HG03432 (cell line): ENCODE measurements at regions not wholly inside any gene's neighbourhood (a gene's known extent, or its start where the extent isn't known, plus 50 kb on each side); places are given as distances from the start of the nearest gene placed in this dataset.

Experiments
- ATAC-seq: cut with Tn5 transposase; IDR thresholded peaks from one replicate; pipeline ENCODE4 v1.9.1; 2021; ENCODE audit warnings: mild to moderate bottlenecking, moderate library complexity; ENCODE audit not compliant: unreplicated experiment

DNA sequence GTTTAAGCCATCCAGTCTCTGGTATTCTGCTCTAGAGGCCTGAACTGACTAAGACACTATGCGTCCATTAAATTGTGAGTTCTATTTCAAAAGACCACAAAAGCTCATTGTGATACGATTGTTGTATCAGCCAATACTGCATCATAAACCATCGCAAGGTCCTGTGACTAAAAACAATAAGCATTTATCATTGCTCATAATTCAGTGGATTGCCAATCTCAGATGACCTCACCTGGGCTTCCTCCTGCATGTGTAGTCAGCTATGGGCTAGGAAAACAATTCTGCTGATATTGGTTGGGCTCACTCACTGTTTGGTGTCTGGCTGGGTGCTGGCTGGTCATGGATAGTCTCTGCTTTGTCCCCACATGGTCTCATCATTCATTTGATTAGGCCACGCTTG, 592.7 kb upstream of the BTBD3 start:
- no peak for ATAC-seq

- no peak for ATAC-seq
Observed at GRCh38 chr20:11328839-11329238, 588.9 kb upstream of the BTBD3 start.

DNA sequence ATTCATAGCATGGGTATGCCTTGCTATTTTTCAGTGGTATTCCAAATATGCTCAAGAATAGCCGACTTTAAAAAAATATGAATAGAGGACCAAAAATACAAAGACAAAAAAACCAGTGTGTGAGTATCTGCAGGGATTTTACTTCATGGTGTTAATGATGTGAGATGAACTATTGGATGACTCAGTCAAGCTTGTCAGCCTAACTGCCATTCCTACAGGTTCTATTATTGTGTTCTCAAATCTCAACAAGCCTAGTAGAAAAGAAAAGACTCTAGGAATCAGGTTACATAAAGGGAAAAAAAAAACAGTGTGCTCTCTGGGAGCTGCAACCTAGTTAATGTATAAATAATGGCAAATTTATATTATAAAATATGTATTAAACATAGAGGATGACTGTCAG, 588.4 kb upstream of the BTBD3 start:
- no peak for ATAC-seq

DNA sequence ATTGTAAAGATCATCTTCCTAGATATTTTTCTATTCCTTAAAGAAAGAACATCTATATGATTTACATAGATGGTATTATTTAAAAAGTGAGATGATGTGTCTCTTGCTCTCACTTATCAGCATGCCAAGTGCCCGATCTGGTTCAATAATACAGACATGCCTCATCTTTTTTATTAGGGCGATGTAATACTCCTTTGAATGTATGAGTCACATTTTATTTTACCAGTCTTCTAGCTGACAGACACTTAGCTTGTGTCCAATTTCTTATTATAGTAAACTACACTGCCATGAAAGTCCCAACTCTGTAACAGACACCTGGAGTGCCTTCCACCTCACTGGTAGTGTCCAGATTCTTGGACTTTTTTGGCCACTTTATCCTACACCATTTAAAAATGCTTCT, 586.6 kb upstream of the BTBD3 start:
- ATAC-seq, result no peak

DNA sequence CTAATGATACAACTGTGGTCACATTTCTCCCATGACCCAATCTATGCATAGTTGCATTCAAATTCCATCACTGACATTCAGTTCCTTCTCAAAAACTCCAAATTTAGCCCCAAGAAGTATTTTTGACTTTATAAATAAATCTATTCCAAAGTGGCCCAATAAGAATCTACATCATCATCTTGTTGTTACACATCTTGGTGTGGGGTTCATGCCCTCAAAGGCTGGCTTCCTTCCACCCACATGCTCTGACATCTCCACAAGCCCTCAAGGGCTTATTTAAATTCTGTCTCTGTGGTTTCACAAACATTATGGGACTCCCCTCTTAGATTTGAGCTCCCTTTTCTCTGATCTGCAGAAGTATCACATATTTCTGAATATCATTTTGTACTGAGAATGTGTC, 585.3 kb upstream of the BTBD3 start:
- no peak for ATAC-seq

GRCh38 chr20:11333634-11334033, 584.1 kb upstream of the BTBD3 start:
- no peak for ATAC-seq

- ATAC-seq, result no peak
Observed at GRCh38 chr20:11337361-11338130, 580.1 kb upstream of the BTBD3 start.

DNA sequence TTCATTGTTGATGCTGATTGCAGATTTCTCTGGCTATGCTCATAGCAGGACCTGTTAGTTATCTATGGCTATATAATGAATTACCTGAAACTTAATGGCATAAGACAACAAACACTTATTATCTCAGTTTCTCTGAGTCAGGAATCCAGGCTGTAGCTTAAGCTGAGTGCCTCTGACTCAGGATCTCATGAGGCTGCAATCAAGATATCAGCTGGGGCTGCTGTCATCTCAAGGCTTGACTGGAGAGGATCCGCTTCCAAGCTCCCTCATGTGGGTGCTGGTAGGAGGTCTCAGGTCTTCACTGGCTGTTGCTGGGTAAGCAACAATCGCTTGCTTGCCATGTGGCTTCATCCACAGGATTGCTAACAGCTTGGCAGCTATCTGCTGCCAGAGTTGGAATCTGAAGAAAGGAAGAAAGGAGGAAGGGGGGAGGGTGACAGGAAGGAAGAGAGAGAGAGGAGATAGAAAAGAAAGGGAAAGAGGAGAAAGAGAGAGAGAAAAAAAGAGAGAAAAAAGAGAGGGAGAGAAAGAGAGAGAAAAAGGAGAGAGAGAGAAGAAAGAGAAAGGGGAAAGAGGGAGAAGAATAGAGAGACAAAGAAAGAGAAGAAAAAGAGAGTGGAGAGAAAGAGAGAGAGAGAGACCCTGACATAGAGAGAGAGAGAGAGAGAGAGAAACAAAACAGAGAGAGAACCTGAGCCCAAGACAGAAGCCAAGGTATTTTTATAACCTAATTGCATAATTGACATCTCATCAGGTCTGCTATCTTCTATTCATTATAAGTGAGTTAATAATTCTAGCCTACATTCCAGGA, 579.0 kb upstream of the BTBD3 start:
- ATAC-seq, result no peak

- no peak for ATAC-seq
Observed at GRCh38 chr20:11344939-11345338, 572.8 kb upstream of the BTBD3 start.

- peak; percentile 43 for ATAC-seq
Observed at GRCh38 chr20:11347738-11348137, 570.0 kb upstream of the BTBD3 start.

GRCh38 chr20:11350126-11351005, 567.3 kb upstream of the BTBD3 start:
- ATAC-seq, result no peak

DNA sequence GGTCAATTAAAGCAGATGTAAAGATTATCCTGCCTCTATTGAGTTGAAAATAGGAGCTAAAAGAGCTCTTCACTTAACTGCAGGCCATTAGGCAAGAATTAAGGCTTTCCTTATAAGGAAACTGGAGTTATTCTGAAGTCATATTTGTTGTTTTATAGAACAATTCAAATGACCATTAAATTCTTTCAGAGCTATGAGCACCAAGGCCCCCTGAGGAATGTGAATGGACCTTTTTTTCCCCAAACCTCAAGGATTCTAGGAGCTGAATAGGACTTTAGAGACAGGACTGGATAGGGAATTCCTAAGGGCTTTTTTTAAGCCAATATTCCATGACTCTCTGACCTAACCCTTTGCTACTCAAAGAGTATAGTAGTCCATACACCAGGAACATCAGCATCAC, 565.7 kb upstream of the BTBD3 start:
- no peak for ATAC-seq

DNA sequence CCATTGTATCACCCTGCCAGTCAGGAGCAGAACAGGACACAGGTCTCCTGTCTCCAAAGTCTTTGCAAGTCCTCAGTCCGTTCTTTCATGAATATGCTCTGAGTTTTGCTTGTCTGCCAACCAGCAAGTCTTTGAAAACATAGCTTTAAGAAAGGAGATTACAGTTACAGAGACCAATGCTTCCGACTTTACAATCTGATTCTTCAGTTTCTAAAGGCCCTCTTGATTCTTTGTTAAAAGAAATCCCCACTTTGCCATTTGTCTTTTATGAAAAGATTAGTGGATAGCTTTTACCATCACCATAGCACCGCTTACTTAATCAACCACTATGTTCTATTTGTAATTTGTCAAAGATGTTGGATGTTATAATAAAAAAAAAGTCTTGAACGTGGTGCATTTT, 562.8 kb upstream of the BTBD3 start:
- ATAC-seq, result no peak

DNA sequence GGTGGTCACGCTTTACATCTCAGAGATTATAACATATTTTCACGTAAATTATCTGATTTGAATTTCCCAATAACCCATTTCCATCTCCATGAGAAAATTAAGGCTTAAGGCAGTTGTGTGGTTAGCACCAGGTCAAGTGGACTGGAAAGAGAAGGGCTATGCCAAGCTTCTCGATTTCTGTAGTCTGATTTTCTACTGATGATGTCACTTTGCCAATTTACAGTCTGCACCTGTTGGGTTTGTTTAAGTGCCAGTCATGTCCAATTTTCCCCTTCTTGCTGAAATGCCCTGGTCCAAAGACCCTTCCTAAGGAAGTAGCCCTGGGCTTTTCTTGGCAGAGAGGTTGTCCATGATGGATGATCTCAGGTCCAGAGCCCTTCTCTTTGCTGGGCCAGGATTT, 562.3 kb upstream of the BTBD3 start:
- ATAC-seq, result no peak

- ATAC-seq, result no peak
Observed at GRCh38 chr20:11356061-11356460, 561.6 kb upstream of the BTBD3 start.

- ATAC-seq, result no peak
Observed at GRCh38 chr20:11362450-11362849, 555.2 kb upstream of the BTBD3 start.

DNA sequence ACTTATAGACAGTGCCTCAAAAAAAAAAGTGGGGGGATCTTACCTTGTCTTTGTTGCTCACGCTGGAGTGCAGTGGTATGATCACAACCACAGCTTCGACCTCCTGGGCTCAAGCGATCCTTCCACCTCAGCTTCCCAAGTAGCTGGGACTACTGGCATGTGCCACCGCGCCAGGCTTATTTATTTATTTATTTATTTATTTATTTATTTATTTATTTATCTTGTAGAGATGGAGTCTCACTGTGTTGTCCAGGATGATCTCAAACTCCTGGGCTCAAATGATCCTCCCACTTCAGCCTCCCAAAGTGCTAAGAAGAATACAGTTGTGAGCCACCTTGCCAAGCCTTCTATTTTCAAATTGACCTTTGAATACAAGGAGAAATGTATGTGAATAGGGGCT, 553.0 kb upstream of the BTBD3 start:
- no peak for ATAC-seq

DNA sequence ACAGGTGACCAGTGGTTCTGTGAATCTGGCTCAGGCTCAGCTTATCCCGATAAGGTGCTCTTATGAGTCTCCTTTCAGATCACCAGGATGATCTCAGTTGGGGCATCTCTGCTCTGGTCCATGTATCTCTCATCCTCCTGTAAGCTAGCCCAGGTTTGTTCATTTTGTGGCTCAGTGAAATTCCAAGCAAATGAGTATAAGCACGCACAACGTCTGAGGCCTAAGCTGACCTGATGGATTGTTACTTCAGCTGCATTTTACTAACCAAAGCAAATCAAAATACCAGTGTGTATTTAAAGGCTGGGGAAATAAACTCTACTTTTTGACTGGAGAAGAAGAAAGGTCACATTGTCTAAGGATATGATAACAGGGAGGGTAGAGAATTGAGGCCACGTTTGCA, 551.0 kb upstream of the BTBD3 start:
- ATAC-seq, result no peak

DNA sequence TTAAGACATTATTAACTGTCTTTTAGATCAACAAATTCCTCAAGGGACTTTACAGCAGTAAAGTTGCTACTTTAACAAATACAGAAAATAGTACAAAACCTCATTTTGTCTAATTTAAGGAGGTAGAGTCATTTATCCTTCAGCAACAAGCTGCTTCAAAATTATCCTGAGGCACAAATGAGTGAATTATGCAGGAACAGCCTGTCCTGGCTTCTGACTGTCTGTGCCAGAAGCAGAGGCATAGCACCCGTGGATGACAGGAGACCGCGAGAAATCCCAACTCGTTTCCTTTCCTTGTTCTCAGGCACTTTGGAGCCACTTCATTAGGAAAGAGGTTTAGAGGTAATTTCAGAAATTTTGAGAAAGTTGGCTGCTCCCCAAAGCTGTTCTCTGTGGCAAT, 549.2 kb upstream of the BTBD3 start:
- ATAC-seq, result no peak

GRCh38 chr20:11368965-11369711, 548.6 kb upstream of the BTBD3 start:
- ATAC-seq, result no peak

- ATAC-seq, result no peak
Observed at GRCh38 chr20:11371831-11372230, 545.9 kb upstream of the BTBD3 start.
